GM21825 (cell line): ENCODE measurements at regions not wholly inside any gene's neighbourhood (a gene's known extent, or its start where the extent isn't known, plus 50 kb on each side); places are given as distances from the start of the nearest gene placed in this dataset.
"Not testable (repeated sequence)": the region's sequence is repeated elsewhere in the genome, so short reads cannot be mapped to it uniquely, and the experiment has no call there.

Source experiments
- ATAC-seq: cut with Tn5 transposase; IDR thresholded peaks from one replicate; pipeline ENCODE4 v1.9.1; 2021; ENCODE audit warnings: mild to moderate bottlenecking, moderate library complexity; ENCODE audit not compliant: unreplicated experiment

- ATAC-seq, result no peak
These were observed 86.6 kb downstream of the HFE start for GRCh38 chr6:26173836-26174145.

GRCh38 chr6:26175033-26175427, 87.8 kb downstream of the HFE start:
- ATAC-seq, result no peak

GRCh38 chr6:26175428-26176181, 88.4 kb downstream of the HFE start:
- no peak for ATAC-seq

GRCh38 chr6:26179675-26180074, 92.4 kb downstream of the HFE start:
- ATAC-seq, result no peak

- ATAC-seq, result no peak
These were observed 93.1 kb downstream of the HFE start for GRCh38 chr6:26180346-26180745.

- no peak for ATAC-seq
These were observed 96.0 kb downstream of the HFE start for GRCh38 chr6:26183237-26183580.

GRCh38 chr6:26183581-26184366, 96.5 kb downstream of the HFE start:
- ATAC-seq, result no peak

GRCh38 chr6:26184367-26184891, 97.2 kb downstream of the HFE start:
- no peak for ATAC-seq

- no peak for ATAC-seq
These were observed 97.8 kb downstream of the HFE start for GRCh38 chr6:26185004-26185403.

GRCh38 chr6:26185802-26186201, 98.6 kb downstream of the HFE start:
- no peak for ATAC-seq

GRCh38 chr6:26186652-26187051, 99.4 kb downstream of the HFE start:
- no peak for ATAC-seq

- ATAC-seq, result no peak
These were observed 100.1 kb downstream of the HFE start for GRCh38 chr6:26187292-26187691.

- ATAC-seq, result peak; percentile 18
These were observed 100.9 kb downstream of the HFE start for GRCh38 chr6:26187981-26188635.

- not testable (repeated sequence) for ATAC-seq
These were observed 104.3 kb downstream of the HFE start for GRCh38 chr6:26191512-26191911.

- no peak for ATAC-seq
These were observed 106.5 kb downstream of the HFE start for GRCh38 chr6:26193467-26194328.

GRCh38 chr6:26194329-26194701, 107.1 kb downstream of the HFE start:
- no peak for ATAC-seq

GRCh38 chr6:26194816-26195375, 107.7 kb downstream of the HFE start:
- no peak for ATAC-seq

- peak; percentile 32 for ATAC-seq
These were observed 108.2 kb downstream of the HFE start for GRCh38 chr6:26195376-26195923.

- no peak for ATAC-seq
These were observed 109.0 kb downstream of the HFE start for GRCh38 chr6:26195924-26196845.
